KMS-11 (cell line): ENCODE measurements at regions not wholly inside any gene's neighbourhood (a gene's known extent, or its start where the extent isn't known, plus 50 kb on each side); places are given as distances from the start of the nearest gene placed in this dataset.

ENCODE experiments used
- H2AFZ ChIP-seq: fragments of 200-600 bp; sonication (generic); 2 replicates; pipeline ENCODE4 v1.6.1; 2016; ENCODE audit warnings: antibody characterized with exemption, mixed run types, low read depth
- H3K27ac ChIP-seq: fragments of 200-600 bp; sonication (generic); 2 replicates; pipeline ENCODE4 v1.6.1; 2016; ENCODE audit warnings: mild to moderate bottlenecking, mixed run types
- H3K27me3 ChIP-seq: fragments of 200-600 bp; sonication (generic); 2 replicates; pipeline ENCODE4 v1.6.1; 2017; ENCODE audit warnings: mild to moderate bottlenecking, low read depth, mixed run types, moderate library complexity; ENCODE audit not compliant: insufficient read depth
- H3K36me3 ChIP-seq: fragments of 200-600 bp; sonication (generic); 2 replicates; pipeline ENCODE4 v1.6.1; 2017; ENCODE audit warnings: mild to moderate bottlenecking, mixed run types; ENCODE audit not compliant: insufficient read depth
- H3K4me1 ChIP-seq: fragments of 200-600 bp; sonication (generic); 2 replicates; pipeline ENCODE4 v1.6.1; 2016; ENCODE audit warnings: mild to moderate bottlenecking, low read depth, mixed run types; ENCODE audit not compliant: poor library complexity, severe bottlenecking
- H3K4me2 ChIP-seq: fragments of 200-600 bp; sonication (generic); 2 replicates; pipeline ENCODE4 v1.7.0; 2016; ENCODE audit warnings: mild to moderate bottlenecking, mixed run types
- H3K4me3 ChIP-seq: fragments of 200-600 bp; sonication (generic); IDR thresholded peaks from 2 replicates; pipeline ENCODE4 v1.6.1; 2017; ENCODE audit warnings: low read depth, low read length, mixed read lengths; ENCODE audit not compliant: insufficient read depth
- H3K79me2 ChIP-seq: fragments of 200-600 bp; sonication (generic); 2 replicates; pipeline ENCODE4 v1.6.1; 2016; ENCODE audit warnings: low read depth, mixed run types; ENCODE audit not compliant: insufficient read depth
- H3K9ac ChIP-seq: fragments of 200-600 bp; sonication (generic); 2 replicates; pipeline ENCODE4 v1.6.1; 2016; ENCODE audit warnings: mild to moderate bottlenecking, mixed run types
- H4K20me1 ChIP-seq: fragments of 200-600 bp; sonication (generic); 2 replicates; pipeline ENCODE4 v1.6.1; 2016; ENCODE audit warnings: mild to moderate bottlenecking, mixed run types; ENCODE audit not compliant: insufficient read depth
- TF ChIP-seq, protein P1 (sequence below): fragments of 200-600 bp; sonication (generic); conservative IDR thresholded peaks from 2 replicates; pipeline ENCODE4 v1.6.1; 2017; ENCODE audit warnings: low read depth, mild to moderate bottlenecking, antibody characterized with exemption, low read length, moderate library complexity, mixed read lengths

GRCh38 chr11:97454988-97455387, 1065.2 kb downstream of the JRKL start:
- H4K20me1 ChIP-seq: no peaks in the 10 kb centered on the region
- no peak overlapping the region for H3K4me3 ChIP-seq
- no peak overlapping the region for H3K27ac ChIP-seq
- H3K36me3 ChIP-seq: no peaks in the 10 kb centered on the region
- no peak overlapping the region for H3K9ac ChIP-seq
- no peak overlapping the region for H2AFZ ChIP-seq
- no peaks in the 10 kb centered on the region for H3K27me3 ChIP-seq
- H3K4me2 ChIP-seq: no peak overlapping the region
- no peaks in the 10 kb centered on the region for H3K79me2 ChIP-seq
- H3K4me1 ChIP-seq: no peaks in the 10 kb centered on the region
- TF ChIP-seq, protein P1, sequence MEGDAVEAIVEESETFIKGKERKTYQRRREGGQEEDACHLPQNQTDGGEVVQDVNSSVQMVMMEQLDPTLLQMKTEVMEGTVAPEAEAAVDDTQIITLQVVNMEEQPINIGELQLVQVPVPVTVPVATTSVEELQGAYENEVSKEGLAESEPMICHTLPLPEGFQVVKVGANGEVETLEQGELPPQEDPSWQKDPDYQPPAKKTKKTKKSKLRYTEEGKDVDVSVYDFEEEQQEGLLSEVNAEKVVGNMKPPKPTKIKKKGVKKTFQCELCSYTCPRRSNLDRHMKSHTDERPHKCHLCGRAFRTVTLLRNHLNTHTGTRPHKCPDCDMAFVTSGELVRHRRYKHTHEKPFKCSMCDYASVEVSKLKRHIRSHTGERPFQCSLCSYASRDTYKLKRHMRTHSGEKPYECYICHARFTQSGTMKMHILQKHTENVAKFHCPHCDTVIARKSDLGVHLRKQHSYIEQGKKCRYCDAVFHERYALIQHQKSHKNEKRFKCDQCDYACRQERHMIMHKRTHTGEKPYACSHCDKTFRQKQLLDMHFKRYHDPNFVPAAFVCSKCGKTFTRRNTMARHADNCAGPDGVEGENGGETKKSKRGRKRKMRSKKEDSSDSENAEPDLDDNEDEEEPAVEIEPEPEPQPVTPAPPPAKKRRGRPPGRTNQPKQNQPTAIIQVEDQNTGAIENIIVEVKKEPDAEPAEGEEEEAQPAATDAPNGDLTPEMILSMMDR: no peak

GRCh38 chr11:97460091-97460490, 1070.3 kb downstream of the JRKL start:
- Histone ChIP-seq H3K4me1 (no peaks in the 10 kb centered on the region), H3K4me2 (no peak overlapping the region), H3K27me3 (no peaks in the 10 kb centered on the region), H2AFZ (no peak overlapping the region), H3K79me2 (no peaks in the 10 kb centered on the region), H4K20me1 (no peaks in the 10 kb centered on the region), H3K27ac (no peak overlapping the region), H3K9ac (no peak overlapping the region), H3K36me3 (no peaks in the 10 kb centered on the region), H3K4me3 (no peak overlapping the region)
- TF ChIP-seq, protein P1: no peak

DNA sequence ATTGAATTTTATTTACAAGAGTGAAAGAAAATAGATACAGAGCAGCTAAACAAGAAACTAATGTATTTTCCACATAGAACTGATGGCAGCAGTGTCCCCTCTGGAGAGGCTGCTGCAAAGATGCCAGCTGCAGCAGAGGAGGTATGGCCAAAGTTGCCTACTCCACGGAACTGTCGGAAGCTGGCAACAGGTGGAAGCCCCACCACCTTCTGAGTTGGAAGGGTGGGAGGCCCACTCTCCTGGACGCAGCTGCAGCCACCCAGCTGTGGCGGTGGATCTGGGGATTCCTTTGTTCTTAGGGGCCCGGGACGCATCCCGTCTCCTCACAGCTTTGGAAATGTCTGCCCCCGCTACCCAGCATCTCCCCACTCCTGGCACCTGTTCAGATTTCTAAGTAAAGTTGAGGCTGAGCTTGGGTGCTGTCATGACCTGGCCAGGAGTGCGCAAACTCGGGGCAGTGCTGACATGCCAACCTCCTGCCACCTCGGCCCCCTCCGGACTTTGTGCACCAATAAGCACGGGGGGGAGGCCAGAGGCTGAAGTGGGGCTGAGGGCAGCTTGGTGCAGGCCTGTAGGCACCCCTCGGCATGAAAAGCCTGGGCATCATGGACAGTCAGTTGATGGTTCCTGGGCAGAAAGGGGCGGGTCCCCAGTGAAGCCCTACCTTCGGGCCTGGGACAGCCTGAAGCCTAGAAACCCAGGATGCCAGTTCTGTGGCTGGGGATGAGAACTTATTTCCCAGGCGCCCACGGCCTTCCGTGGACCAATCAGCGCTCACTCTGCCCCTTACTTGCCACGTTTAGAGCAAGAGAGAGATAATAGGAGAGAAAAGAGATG, 1071.4 kb downstream of the JRKL start:
- H3K79me2 ChIP-seq: no peaks in the 10 kb centered on the region
- TF ChIP-seq, protein P1: no peak
- H3K4me2 ChIP-seq: no peak overlapping the region
- no peaks in the 10 kb centered on the region for H3K4me1 ChIP-seq
- H3K27ac ChIP-seq: no peak overlapping the region
- H3K36me3 ChIP-seq: no peaks in the 10 kb centered on the region
- no peaks in the 10 kb centered on the region for H3K27me3 ChIP-seq
- H3K9ac ChIP-seq: no peak overlapping the region
- no peaks in the 10 kb centered on the region for H4K20me1 ChIP-seq
- no peak overlapping the region for H3K4me3 ChIP-seq
- no peak overlapping the region for H2AFZ ChIP-seq

DNA sequence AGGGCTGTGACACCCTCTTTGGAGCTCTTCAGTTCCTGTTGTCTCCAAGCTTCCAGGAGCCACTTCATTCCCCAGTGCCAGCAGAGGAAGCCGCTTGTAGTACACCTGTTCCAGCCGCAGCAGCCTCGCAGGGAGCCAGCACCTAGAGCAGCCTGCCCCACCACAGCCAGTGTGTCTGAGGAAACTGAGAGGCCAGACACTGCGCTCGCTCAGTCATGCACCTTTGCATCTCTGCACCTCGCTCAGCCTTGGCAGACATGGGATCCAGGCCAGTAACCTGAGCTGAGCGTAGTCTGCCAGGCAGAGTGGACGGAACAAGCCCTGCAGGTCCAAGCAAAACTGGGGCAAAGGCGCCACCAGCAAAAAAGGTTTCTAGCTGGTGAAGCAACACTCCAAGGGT, 1072.1 kb downstream of the JRKL start:
- Histone ChIP-seq H3K4me3 (no peak overlapping the region), H3K27me3 (no peaks in the 10 kb centered on the region), H4K20me1 (no peaks in the 10 kb centered on the region), H3K4me1 (no peaks in the 10 kb centered on the region), H3K4me2 (no peak overlapping the region), H3K79me2 (no peaks in the 10 kb centered on the region), H3K9ac (no peak overlapping the region), H2AFZ (no peak overlapping the region), H3K36me3 (no peaks in the 10 kb centered on the region), H3K27ac (no peak overlapping the region)
- TF ChIP-seq, protein P1: no peak
